NT2/D1 (cell line): ENCODE measurements at regions not wholly inside any gene's neighbourhood (a gene's known extent, or its start where the extent isn't known, plus 50 kb on each side); places are given as distances from the start of the nearest gene placed in this dataset.
"Not testable (repeated sequence)": the region's sequence is repeated elsewhere in the genome, so short reads cannot be mapped to it uniquely, and the experiment has no call there.

Experiments used
- YY1 ChIP-seq: IDR thresholded peaks from 2 replicates; pipeline ENCODE4 v1.6.1; 2011; ENCODE audit not compliant: insufficient read length, insufficient read depth
- ZNF274 ChIP-seq: IDR thresholded peaks from 2 replicates; pipeline ENCODE4 v1.6.1; 2011; ENCODE audit warnings: mild to moderate bottlenecking, low read depth, low read length

GRCh38 chr1:161447760-161448332 is 57.4 kb upstream of the FCGR2A start:
- not testable (repeated sequence) for TF ChIP-seq YY1, ZNF274
